HG03521 (cell line): ENCODE measurements at regions not wholly inside any gene's neighbourhood (a gene's known extent, or its start where the extent isn't known, plus 50 kb on each side); places are given as distances from the start of the nearest gene placed in this dataset.

ENCODE experiments used
- ATAC-seq: cut with Tn5 transposase; IDR thresholded peaks from one replicate; pipeline ENCODE4 v1.9.1; 2021; ENCODE audit warnings: mild to moderate bottlenecking, moderate library complexity; ENCODE audit not compliant: unreplicated experiment

DNA sequence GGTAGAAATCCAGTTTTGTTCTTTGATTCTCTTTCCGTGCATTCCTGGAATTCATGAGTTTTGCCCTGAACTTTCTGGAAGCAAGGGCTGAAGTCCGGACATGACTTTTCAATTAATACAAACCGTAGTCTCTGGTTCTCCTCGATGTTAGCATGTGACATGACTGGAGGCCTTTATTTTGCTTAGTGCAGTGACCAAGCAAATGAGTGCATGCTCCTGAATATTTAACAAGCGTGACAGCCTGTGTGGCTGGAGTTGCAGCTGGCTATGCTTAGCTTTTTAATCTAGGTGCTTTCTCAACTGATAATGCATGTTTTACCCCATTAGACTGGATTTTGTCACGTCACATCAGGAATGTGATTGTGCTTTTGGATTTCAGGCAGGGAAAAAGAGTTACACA, 302.1 kb downstream of the MAP2K6 start:
- ATAC-seq, result no peak

DNA sequence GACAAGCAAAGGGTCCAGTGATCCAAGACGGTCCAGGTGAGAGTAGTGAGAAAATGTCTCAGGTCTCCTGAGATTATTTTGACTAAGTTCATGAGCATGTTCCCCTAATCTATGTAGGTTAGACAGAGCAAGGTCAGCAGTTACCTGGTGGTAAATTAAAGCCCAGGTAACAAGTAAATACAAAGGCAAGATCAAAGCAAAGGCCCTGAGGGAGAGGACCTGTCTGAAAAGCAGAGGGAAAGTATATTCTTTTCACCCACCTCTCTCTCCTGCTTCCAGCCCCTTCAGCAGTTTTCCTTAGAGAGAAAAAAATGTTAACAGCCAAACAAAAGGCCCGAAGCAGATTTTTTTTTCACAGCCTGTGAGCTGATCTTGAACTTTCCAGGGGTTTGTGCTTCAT, 302.7 kb downstream of the MAP2K6 start:
- no peak for ATAC-seq

DNA sequence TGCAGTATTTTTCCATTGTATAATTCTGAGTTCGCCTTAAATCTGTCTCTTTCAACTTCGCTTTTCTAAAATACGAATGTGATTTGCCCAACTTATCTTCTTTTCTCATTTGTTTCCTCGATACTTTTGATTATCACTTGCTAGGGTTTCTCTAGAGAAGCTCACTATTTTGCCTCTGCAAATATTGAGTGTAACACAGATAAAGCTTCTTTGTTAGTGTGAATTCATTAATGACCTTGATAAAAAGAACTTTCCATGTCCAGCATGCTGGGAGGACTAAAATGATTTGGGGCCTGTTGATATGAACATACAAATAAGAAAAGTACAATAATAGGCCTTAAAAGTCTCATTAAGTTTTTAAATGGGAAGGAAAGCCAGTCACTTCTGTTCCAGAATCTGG, 303.3 kb downstream of the MAP2K6 start:
- ATAC-seq, result no peak

DNA sequence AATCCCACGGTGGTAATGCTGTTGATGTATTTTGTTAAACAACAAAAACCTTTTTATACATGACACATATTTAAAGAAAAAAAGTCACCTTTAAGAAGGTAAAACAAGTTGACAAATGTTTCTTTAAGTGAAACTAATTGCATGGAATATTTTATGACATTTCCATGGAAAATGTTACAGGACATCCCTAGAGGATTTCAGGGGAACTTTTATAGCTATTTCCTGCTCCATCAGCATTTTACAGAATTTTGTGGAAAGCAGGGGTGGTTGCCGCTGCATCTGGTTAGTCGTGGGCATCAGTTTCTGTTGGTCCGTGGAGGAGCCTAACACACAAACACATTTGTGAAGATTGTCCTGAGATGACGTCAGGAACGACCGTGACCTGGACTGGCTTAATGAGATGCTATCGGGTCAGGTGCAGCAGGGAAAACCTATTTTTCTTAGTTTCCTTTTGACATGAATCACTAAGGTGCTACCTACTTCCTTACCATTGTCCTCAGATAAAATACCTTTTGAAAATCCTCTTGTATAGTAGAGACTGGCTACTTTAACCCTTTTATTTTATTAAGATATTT, 305.1 kb downstream of the MAP2K6 start:
- no peak for ATAC-seq

- ATAC-seq, result no peak
Measured at GRCh38 chr17:69722518-69722917, 308.0 kb downstream of the MAP2K6 start.

GRCh38 chr17:69723316-69723715, 308.8 kb downstream of the MAP2K6 start:
- no peak for ATAC-seq

DNA sequence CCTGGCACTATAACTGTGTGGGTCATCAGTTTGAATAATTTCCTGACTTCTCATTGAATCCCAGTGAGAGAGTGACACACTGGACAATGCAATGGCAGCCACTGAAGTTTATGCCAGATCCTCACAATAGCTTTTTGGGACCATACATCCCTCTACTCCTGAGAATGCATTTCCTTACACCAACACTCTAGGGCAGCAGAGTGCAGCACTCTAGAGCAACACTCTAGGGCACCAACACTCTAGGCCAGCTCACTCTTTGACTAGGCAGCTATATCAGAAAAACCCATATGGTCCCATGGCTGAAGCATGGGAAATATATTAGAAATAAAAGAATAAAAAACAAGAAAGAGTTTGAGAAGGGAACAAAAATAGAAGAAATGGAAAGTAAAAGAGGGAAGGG, 309.2 kb downstream of the MAP2K6 start:
- ATAC-seq, result no peak

DNA sequence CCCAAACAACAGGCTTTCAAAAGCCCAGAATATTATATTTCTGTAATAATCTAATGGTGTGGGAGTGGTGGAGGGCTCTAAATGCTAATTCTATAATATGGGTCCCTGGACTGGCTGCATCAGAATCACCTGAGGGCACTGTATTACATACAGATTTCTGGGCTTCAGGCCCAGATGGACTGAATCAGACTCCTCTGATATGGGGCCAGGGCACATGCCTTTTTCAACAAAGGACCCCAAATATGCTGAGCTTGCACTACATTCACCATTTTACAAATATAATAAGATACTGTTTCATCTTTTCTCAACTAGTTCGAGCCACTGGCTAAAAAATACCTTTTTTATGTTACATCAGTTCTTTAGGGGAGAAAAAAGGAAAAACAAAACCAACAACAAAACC, 309.7 kb downstream of the MAP2K6 start:
- no peak for ATAC-seq

DNA sequence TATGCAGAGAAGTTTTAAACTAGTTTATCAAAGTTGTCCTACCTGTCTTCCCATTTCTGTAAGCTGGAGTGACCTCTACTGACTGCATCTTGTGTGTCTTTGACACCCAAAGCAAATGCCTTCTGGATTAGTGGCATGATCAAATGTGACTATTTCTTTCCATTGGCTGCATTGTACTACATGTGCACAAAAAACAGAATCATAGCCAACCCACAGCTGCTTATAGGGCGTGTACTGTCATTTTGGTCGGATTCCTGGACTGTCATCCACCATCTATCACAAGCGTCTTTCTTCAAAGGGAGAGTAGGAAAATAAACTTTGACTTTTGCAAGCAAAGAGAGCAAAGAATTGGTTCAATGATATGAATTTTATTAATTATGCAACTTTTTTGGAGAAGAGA, 310.6 kb downstream of the MAP2K6 start:
- no peak for ATAC-seq

- ATAC-seq, result no peak
Measured at GRCh38 chr17:69728816-69729215, 314.3 kb downstream of the MAP2K6 start.

- no peak for ATAC-seq
Measured at GRCh38 chr17:69729944-69730343, 315.4 kb downstream of the MAP2K6 start.

DNA sequence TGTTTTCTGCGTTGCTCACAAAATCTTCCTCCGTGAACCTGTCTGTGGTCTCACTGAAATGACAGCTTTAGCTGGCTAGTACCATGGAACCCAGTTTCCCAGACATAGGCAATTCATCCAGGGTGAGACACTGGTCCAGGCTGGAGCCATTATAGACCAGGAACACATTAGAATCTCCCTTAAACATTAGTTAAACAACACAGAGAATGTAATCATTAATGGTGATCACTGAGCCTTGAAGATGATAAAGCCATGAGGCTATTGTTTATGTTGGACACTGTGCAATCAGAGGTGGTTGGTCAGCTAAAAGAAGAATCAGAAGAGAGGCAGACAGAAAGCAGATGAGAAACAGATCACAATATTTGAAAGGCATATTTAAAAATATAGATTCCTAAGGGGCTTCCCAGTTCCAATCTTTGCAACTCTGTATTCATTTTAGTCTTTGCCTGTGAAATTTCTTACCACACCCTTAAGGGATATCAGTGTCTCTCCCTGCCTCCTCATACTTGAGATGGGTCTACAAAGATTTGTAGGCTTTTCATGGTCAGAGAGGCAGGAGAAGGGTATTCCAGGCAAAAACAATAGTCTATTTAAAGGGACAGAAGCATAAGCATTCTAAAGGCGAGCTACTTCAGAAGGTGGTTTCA, 317.9 kb downstream of the MAP2K6 start:
- no peak for ATAC-seq

GRCh38 chr17:69733171-69734012, 318.9 kb downstream of the MAP2K6 start:
- ATAC-seq, result no peak

- ATAC-seq, result no peak
Measured at GRCh38 chr17:69734656-69735055, 320.2 kb downstream of the MAP2K6 start.

DNA sequence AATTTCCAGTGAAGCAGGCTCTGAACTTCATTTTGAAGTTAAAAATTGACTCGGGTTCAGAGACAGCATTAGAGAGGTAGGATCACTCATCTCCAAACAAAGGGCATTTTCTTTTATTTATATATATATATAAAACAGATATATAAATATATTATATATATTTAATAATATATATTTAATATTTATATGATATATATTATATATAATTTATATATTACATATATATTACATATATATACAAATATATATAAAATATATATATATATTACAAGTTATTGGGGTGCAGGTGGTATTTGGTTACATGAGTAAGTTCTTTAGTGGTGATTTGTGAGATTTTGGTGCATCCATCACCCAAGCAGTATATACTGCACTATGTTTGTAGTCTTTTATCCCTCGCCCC, 320.8 kb downstream of the MAP2K6 start:
- ATAC-seq, result no peak

DNA sequence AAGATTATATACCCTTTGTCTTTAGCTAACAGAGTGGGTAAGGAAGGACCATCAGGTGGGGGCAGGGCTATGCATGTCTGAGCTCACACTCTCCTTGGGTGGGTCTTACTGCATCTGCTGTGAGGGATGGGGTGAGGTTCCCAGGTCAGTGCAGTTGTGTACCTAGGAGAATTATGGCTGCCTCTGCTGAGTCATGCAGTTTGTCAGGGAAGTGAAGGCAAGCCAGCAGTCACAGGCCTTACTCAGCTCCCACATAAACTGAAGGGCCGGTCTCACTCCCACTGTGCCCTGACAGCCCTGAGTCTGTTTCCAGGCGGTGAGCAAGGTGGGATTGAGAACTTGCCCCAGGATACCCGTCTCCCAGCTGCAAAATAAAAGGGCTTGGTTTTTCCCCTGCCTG, 328.6 kb downstream of the MAP2K6 start:
- no peak for ATAC-seq

GRCh38 chr17:69744512-69745070, 330.1 kb downstream of the MAP2K6 start:
- ATAC-seq, result no peak

DNA sequence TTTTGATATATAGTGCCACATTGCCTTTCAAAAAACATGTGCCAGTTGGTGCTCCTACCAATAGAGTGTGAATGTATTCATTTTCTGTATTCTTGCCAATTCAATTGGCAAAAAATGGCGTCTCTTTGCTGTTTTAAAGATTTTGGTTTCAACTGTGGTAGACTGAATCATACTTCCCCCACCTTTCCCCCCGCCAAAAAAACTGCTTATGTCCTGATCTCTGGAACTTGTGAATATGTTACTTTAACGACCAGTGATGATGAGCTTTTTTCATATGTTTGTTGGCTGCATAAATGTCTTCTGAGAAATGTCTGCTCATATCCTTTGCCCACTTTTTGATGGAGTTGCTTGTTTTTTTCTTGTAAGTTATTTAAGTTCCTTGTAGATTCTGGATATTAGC, 325.1 kb upstream of the KCNJ16 start:
- no peak for ATAC-seq

GRCh38 chr17:69757688-69758430, 317.2 kb upstream of the KCNJ16 start:
- ATAC-seq, result no peak

DNA sequence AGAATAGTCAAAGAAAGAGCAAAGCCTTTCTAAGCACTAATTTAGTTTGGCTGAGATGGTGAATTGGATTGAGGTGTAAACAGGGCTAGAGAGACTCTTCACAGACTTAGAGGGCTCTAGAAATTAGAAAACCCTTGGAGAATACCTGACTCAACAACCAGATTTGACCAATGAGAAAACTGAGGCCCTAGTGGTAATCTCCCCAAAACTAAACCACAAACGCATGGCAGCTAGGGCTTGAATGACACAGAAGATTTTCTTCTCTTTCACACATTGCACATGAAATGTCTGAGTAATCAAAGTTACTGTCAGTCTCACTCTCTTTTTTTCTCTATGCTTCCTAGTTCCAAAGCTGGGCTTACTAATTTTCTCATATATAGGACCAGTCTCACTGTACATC, 314.5 kb upstream of the KCNJ16 start:
- no peak for ATAC-seq

- ATAC-seq, result no peak
Measured at GRCh38 chr17:69761011-69761410, 314.0 kb upstream of the KCNJ16 start.
